Activated CD8-positive, alpha-beta T cell treated with anti-CD3 and anti-CD28 coated beads for 36 hours (primary cell): ENCODE measurements at regions not wholly inside any gene's neighbourhood (a gene's known extent, or its start where the extent isn't known, plus 50 kb on each side); places are given as distances from the start of the nearest gene placed in this dataset.

Source experiments
- ATAC-seq: fragments of 200-7000 bp; cut with Tn5 transposase; one replicate; pipeline ENCODE4 v1.10.0; 2021; ENCODE audit warnings: mild to moderate bottlenecking, moderate library complexity
- CTCF ChIA-PET: fragments of 350-600 bp; sonication (Branson Sonifier 250); formaldehyde crosslinking; loops from one replicate; lab custom pipeline; 2021; ENCODE audit warnings: antibody characterized with exemption; lab: Charles Lee
- POLR2A ChIA-PET: fragments of 350-600 bp; sonication (Branson Sonifier 250); formaldehyde crosslinking; loops from one replicate; lab custom pipeline; 2021; ENCODE audit warnings: antibody characterized with exemption; lab: Charles Lee
- DNase-seq: peaks from one replicate; pipeline ENCODE4 v3.0.0-alpha.2; 2020
- H3K27ac Mint-ChIP-seq: one replicate; pipeline ENCODE4 v1.8.0; 2021; ENCODE audit warnings: mild to moderate bottlenecking, mixed read lengths
- H3K27me3 Mint-ChIP-seq: one replicate; pipeline ENCODE4 v1.8.0; 2021; ENCODE audit warnings: mixed read lengths
- H3K36me3 Mint-ChIP-seq: one replicate; pipeline ENCODE4 v1.8.0; 2021; ENCODE audit warnings: low read depth, mixed read lengths
- H3K4me1 Mint-ChIP-seq: one replicate; pipeline ENCODE4 v1.8.0; 2021; ENCODE audit warnings: low read depth, mixed read lengths
- H3K4me3 Mint-ChIP-seq: one replicate; pipeline ENCODE4 v1.8.0; 2021; ENCODE audit warnings: mild to moderate bottlenecking, moderate library complexity, mixed read lengths
- H3K9me3 Mint-ChIP-seq: one replicate; pipeline ENCODE4 v1.8.0; 2021; ENCODE audit warnings: mixed read lengths
- intact Hi-C: fragments of 100-400 bp; cut with micrococcal nuclease; formaldehyde crosslinking; loops from one replicate; pipeline ENCODE4 v1.10.0; 2022
- TF ChIP-seq, protein P1 (sequence below): fragments of 200-600 bp; IDR thresholded peaks from one replicate; pipeline ENCODE4 v1.8.0; 2022; ENCODE audit warnings: antibody characterized with exemption, mild to moderate bottlenecking

- no peak for DNase-seq
- no peak overlapping the region for H3K27ac Mint-ChIP-seq
- TF ChIP-seq, protein P1, sequence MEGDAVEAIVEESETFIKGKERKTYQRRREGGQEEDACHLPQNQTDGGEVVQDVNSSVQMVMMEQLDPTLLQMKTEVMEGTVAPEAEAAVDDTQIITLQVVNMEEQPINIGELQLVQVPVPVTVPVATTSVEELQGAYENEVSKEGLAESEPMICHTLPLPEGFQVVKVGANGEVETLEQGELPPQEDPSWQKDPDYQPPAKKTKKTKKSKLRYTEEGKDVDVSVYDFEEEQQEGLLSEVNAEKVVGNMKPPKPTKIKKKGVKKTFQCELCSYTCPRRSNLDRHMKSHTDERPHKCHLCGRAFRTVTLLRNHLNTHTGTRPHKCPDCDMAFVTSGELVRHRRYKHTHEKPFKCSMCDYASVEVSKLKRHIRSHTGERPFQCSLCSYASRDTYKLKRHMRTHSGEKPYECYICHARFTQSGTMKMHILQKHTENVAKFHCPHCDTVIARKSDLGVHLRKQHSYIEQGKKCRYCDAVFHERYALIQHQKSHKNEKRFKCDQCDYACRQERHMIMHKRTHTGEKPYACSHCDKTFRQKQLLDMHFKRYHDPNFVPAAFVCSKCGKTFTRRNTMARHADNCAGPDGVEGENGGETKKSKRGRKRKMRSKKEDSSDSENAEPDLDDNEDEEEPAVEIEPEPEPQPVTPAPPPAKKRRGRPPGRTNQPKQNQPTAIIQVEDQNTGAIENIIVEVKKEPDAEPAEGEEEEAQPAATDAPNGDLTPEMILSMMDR: no peak
- CTCF ChIA-PET: interaction anchor here (0.6 to 3.0 kb wide), 2 partner anchors 45 to 430 kb away, joined by 3 to 7 read pairs; no protein-coding TSS in a partner anchor
- no peak overlapping the region for H3K4me3 Mint-ChIP-seq
- peaks cover 10% of the 10 kb centered on the region for H3K27me3 Mint-ChIP-seq
- POLR2A ChIA-PET: no interaction called here
- H3K9me3 Mint-ChIP-seq: no peaks in the 10 kb centered on the region
- no peak for ATAC-seq
- H3K4me1 Mint-ChIP-seq: no peaks in the 10 kb centered on the region
- intact Hi-C loops: no loop called here
- no peaks in the 10 kb centered on the region for H3K36me3 Mint-ChIP-seq
Measured at GRCh38 chr1:90534663-90535295, 182.3 kb downstream of the BARHL2 start.

DNA sequence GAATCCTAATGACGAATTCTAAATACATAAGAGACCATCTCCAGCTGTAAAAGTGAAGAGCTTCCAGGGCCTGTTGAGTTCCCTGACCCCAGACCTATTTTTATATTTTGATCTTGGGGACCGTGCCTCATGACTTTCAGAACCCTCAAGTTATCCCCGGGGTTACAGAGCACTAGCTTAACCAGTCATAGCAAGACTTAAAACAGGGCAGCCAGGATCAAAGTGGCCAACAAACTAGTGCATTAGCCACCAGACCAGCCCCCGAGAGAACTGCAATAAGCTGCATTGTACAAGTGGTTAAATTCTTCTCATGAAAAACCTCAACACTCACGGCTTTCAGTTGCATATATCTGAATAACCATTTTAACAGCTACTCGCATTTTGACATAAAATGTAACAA, 183.0 kb downstream of the BARHL2 start:
- Mint-ChIP-seq H3K4me3 (no peak overlapping the region), H3K27ac (no peak overlapping the region), H3K4me1 (no peaks in the 10 kb centered on the region), H3K27me3 (peaks cover 8% of the 10 kb centered on the region), H3K36me3 (no peaks in the 10 kb centered on the region), H3K9me3 (no peaks in the 10 kb centered on the region)
- POLR2A ChIA-PET: no interaction called here
- TF ChIP-seq, protein P1: no peak
- intact Hi-C loops: no loop called here
- ATAC-seq (no peak), DNase-seq (no peak)
- CTCF ChIA-PET: interaction anchor here (3.0 kb wide), 1 partner anchor 46 kb away, joined by 7 read pairs; no protein-coding TSS in a partner anchor

DNA sequence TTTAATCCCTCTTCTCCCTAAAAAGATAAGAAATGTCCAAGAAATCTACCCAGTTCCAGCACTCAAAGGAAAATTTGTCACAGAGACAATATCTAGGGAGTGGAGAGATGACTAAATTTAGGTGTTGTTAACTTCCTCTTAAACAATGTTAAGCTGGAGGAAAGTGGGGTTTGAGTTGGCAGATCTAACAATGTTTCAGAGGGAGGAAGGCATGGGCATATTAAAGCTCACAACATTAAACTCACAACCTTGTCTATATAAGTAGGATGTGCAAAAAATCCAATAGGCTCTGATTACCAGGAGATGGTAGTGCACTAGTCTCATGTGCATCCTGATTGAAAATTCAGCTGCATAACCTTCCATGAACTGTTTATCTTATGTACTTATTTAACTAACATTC, 190.1 kb downstream of the BARHL2 start:
- TF ChIP-seq, protein P1: no peak
- H3K36me3 Mint-ChIP-seq: no peaks in the 10 kb centered on the region
- no peaks in the 10 kb centered on the region for H3K27me3 Mint-ChIP-seq
- ChIA-PET POLR2A (no interaction called here), CTCF (no interaction called here)
- DNase-seq (no peak), ATAC-seq (no peak)
- H3K27ac Mint-ChIP-seq: no peak overlapping the region
- peaks cover 4% of the 10 kb centered on the region for H3K9me3 Mint-ChIP-seq
- intact Hi-C loops: no loop called here
- H3K4me1 Mint-ChIP-seq: no peaks in the 10 kb centered on the region
- no peak overlapping the region for H3K4me3 Mint-ChIP-seq

- no peak for ATAC-seq
- no peak overlapping the region for H3K4me3 Mint-ChIP-seq
- H3K27ac Mint-ChIP-seq: no peak overlapping the region
Measured at GRCh38 chr1:90522432-90522831, 194.7 kb downstream of the BARHL2 start.

GRCh38 chr1:90513956-90514355, 203.1 kb downstream of the BARHL2 start:
- intact Hi-C loops: no loop called here
- ChIA-PET POLR2A (no interaction called here), CTCF (no interaction called here)
- TF ChIP-seq, protein P1: no peak
- ATAC-seq (no peak), DNase-seq (no peak)
- Mint-ChIP-seq H3K27me3 (peaks cover 12% of the 10 kb centered on the region), H3K36me3 (no peaks in the 10 kb centered on the region), H3K27ac (no peak overlapping the region), H3K4me3 (no peak overlapping the region), H3K4me1 (no peaks in the 10 kb centered on the region), H3K9me3 (peaks cover 3% of the 10 kb centered on the region)

More at GRCh38 chr1:90522432-90522831, 194.7 kb downstream of the BARHL2 start:
- Mint-ChIP-seq H3K27me3 (peaks cover 6% of the 10 kb centered on the region), H3K4me1 (no peaks in the 10 kb centered on the region), H3K9me3 (peaks cover 9% of the 10 kb centered on the region), H3K36me3 (no peaks in the 10 kb centered on the region)
- DNase-seq: no peak
- ChIA-PET CTCF (no interaction called here), POLR2A (no interaction called here)
- TF ChIP-seq, protein P1: no peak
- intact Hi-C loops: no loop called here
